NCI-H82 treated with DMSO at 0.1 percent for 48 hours (cell line): ENCODE measurements at regions not wholly inside any gene's neighbourhood (a gene's known extent, or its start where the extent isn't known, plus 50 kb on each side); places are given as distances from the start of the nearest gene placed in this dataset.

Experiments used
- DNase-seq: peaks from one replicate; lab custom pipeline; 2025; ENCODE audit not compliant: unreplicated experiment; lab: John Stamatoyannopoulos, UW

DNA sequence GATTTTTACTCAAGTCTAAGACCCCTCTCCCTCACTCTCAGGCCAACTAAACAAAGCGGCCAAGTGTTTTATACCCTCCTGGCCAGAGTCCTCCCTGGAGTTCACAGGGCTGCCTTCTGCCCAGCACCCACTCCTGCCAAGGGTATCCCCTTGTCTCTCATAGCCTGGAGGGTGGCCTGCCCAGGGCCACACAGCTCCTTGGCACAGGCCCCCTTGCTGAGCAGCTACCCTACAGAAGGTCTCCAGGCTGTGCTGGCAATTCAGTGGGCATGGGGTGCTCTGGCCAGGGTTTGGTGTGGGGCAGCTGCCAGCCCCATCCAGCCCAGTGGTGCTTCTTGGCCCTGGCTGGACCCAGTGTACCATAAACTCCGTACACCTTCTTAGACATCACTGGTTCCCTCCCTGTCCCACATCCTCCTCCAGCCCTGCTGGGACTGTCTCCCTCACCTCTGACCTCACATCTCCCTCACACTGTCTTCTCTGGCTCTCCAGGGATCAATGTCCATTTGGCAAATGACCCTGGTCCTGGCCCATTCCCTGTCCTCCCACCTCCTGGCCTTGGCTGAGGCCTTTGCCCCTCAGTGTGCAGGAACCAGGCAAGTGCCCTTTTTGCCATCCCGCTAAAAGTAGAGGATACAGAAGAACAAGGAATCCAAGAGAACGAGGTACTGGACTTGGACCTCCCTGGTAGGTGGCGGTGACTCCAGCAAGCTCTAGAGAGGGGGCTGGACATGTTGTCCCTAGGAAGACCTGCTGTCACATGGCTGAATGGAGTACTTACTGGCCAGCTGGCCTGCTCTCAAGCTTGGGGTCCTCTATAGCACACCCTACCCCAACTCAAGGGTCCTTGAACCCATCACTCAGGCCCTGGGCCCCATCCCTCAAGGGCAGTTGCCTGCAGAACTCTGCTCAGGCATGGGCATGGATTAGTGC, 50.0 kb upstream of the TRPM1 start:
- no peak for DNase-seq

GRCh38 chr15:31153531-31153930, 52.0 kb upstream of the TRPM1 start:
- no peak for DNase-seq

GRCh38 chr15:31155151-31155550, 53.6 kb upstream of the TRPM1 start:
- DNase-seq, result no peak

DNA sequence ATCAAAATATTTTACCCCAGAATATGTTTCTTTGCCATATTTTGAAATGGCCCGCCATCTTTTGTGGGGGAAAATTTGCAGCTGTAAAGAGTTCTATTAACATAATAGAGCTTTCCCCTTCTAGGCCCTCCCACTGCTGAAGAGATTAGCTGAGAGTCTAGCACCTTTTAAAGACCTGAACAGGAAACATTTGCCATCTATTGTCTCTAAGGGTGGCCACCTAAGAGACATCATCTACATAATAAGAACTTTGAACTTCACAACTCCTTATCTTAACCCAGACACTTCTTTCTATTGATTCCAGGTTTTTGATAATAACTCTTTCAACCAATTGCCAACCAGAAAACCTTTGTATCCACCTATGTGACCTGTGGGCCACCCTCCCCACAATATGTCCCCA, 54.7 kb upstream of the TRPM1 start:
- DNase-seq, result no peak

- DNase-seq, result no peak
These were observed 55.3 kb upstream of the TRPM1 start for GRCh38 chr15:31156808-31157207.

- DNase-seq, result no peak
These were observed 56.1 kb upstream of the TRPM1 start for GRCh38 chr15:31157644-31158069.

GRCh38 chr15:31158858-31159569, 57.5 kb upstream of the TRPM1 start:
- DNase-seq, result no peak

- DNase-seq, result no peak
These were observed 58.3 kb upstream of the TRPM1 start for GRCh38 chr15:31159837-31160236.

GRCh38 chr15:31160297-31160696, 58.8 kb upstream of the TRPM1 start:
- DNase-seq, result no peak

DNA sequence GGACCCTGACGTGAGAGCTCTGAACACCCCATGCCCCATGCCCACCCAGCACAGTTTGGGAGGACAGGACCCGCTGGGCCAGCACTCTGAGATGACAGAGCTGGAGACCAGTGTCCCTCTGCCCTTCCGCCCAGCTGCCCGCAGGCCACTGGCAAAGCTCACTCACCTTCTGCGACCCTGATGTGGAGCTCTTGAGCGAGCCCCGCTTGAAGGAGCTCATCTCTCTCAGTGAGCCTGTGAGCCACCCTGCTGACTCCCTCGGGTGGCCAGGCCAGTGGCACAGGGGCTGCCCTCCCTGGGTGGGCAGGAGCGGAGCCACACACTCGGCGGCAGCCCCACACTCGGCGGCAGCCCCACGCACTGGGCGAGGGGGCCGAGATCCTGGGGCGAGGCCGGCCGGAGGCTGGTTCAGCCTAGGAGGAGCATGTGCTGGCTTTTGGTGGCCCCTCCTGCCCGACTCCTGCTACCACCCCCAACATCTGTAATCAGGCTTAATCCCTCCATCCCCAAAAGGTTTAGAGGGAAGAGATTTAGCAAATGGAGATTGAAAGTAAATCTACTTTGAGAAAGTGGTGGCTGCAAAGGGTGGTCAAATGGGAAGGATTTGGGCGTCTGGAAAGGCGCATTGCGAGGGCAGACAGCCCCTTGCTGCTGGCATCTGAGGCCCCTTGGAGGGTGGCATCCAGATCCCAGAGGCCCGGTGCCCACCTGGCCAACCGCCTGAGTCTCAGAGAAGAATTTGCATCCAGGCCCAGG, 59.4 kb upstream of the TRPM1 start:
- peak; percentile 76 for DNase-seq

DNA sequence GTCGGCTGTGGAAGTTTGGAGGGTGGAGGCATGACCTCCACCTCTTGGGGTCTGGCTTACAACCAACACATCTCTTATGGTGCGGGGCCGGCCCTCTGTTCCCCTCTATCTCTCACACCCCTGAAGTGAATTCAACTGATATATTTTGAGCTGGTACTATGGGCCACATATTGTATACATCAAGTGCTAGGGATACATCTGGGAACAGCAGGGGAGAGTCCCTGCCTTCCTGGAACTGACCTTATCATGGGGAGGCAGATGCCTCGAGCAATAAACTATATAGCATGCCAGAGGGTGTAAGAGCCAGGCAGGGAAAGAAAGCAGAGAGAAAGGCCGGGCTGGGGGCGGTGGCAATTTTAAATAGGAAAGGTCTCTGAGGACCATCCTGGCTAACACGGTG, 60.4 kb upstream of the TRPM1 start:
- no peak for DNase-seq

DNA sequence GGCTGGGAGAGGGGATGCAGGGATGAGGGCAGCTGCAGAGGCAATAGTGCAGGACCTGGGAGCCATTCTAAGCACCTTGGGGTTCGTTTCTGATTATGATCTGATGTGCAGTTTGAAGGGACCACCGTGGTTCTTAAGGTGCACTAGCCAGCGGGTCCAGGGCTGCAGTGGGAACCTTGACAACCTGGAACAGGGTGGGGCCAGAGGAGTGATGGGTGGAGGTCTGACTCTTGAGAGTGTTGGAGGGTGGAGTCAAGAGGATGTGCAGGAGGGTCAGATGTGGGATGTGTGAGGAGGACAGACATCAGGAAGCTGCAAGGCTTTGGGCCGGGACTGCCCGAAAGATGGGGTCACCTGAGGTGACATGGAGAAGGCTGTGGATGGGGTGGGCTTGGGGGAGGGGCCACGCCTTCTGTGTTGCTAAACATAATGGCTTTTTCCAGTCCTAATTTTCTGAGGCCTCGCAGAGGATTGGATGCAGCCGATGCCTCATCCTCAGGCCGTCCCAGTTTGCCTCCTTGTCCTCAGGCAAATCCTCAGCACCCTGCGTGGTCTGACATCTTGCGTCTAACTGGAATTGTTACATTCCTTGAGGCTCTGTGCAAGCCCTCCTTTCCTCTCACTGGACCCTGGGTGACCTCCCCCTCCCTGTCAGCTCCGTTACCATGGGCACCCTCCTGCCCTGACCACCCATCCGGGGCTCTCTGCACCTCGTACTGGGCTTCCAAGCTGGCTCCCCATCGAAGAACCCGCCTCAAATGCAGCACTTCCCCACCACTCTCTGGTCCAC, 61.4 kb upstream of the TRPM1 start:
- no peak for DNase-seq

DNA sequence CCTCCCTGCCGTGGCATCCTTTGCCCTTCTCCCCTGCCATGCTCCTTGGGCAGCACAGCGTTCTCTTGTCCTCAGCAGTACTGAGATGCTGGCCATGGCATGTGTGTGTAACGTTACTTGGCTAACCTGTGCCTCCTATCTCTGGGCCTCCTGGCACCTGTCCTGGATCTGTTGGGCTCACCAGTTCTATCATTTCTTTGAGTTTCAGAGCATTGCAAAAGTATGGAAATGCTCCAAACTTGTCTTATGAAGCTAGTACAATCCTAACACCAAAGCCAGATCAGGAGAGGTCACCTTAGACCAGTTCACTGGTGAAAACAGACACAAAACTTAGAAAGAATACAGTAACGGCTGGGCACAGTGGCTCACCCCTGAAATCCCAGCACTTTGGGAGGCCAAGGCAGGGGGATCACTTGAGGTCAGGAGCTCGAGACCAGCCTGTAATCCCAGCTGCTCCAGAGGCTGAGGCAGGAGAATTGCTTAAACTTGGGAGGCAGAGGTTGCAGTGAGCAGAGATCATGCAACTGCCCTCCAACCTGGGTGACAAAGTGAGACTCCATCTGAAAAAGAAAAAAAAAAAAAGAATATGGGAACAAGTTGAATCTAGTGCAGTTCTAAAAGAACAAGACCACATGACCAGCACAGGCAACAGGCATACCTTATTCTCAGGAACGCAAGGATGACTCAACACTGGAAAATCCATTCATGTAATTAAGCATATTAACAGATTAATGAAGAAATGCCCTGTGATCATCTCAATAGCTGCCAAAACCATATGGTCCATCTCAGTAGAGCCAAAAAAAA, 62.4 kb upstream of the TRPM1 start:
- peak; percentile 36 for DNase-seq

GRCh38 chr15:31164573-31164912, 63.0 kb upstream of the TRPM1 start:
- DNase-seq, result no peak

DNA sequence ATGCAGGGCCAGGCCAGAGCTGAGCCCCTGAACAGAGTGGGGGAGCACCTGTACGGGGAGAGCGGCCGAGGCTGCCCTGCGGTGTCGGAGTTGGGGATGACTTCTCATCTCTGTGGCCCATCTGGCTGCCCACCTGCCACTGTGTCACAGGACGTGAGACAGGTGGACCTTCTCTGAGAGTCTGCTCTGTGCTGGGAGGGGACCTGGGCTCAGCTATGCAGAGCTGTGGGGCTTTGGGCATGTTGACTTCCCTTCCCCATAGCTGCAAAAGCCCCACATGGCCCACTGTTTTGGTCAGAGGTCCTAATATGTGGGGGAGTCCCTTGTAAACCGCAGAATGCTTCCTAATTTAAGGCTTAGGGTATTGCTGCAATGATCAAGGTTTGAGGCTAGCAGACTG, 68.0 kb upstream of the TRPM1 start:
- no peak for DNase-seq

- no peak for DNase-seq
These were observed 70.2 kb upstream of the TRPM1 start for GRCh38 chr15:31171731-31172130.

- no peak for DNase-seq
These were observed 71.1 kb upstream of the TRPM1 start for GRCh38 chr15:31172606-31173005.

DNA sequence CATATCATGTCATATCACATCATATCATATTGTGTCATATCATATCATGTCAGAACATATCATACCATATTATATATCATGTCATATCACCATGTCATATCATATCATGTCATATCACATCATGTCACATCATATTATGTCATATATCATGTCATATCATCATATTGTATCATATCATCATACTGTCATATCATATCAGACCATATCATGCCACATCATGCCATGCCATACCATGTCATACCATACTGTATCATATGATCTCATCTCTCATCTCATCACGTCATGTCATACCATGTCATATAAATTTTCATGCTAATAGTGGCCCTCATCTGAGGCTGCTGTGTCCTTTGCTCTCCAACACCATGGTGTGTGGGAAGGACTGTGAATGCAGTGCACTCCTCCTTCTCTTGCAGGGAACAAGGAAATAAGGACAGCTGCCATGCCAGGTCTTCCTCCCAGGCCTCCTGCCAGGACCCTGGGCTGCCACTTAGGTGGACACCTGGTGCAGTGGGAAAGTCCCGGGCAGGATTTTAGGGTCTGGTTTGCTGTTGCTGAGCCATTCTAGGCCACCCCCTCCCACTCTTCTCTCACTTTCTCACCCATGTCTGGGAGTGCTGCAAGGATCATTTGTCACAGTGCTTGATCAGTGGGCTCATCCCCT, 72.4 kb upstream of the TRPM1 start:
- no peak for DNase-seq

- DNase-seq, result no peak
These were observed 74.0 kb upstream of the TRPM1 start for GRCh38 chr15:31175484-31175883.

- no peak for DNase-seq
These were observed 76.4 kb upstream of the TRPM1 start for GRCh38 chr15:31177951-31178350.
